Amygdala (tissue), 56 donors: ENCODE measurements at regions not wholly inside any gene's neighbourhood (a gene's known extent, or its start where the extent isn't known, plus 50 kb on each side); places are given as distances from the start of the nearest gene placed in this dataset.

Source experiments
- DNase-seq, 56 donors: peaks; one replicate each; lab custom pipeline; 2025; lab: John Stamatoyannopoulos, UW

DNA sequence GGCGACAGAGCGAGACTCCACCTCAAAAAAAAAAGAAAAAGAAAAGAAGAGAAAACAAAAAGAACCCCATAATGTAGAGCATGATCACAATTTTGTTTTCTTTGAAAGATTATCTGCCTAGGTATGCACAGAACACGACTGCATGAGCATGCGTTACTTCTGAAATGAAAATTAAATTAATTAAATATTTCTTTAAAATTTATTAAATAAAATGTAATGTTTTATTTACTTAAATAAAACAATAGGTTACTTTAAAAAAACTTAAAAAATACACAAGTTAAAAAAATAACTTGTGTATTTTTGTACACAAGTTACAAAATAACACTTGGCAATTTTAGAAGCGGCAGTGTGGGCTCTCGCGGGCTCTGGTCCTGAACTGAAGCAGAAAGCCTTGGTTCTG is 107.8 kb downstream of the TFAP2A start:
- DNase-seq, result no peak

- no peak for DNase-seq
Observed at GRCh38 chr6:10305790-10306415, 109.0 kb downstream of the TFAP2A start.

DNA sequence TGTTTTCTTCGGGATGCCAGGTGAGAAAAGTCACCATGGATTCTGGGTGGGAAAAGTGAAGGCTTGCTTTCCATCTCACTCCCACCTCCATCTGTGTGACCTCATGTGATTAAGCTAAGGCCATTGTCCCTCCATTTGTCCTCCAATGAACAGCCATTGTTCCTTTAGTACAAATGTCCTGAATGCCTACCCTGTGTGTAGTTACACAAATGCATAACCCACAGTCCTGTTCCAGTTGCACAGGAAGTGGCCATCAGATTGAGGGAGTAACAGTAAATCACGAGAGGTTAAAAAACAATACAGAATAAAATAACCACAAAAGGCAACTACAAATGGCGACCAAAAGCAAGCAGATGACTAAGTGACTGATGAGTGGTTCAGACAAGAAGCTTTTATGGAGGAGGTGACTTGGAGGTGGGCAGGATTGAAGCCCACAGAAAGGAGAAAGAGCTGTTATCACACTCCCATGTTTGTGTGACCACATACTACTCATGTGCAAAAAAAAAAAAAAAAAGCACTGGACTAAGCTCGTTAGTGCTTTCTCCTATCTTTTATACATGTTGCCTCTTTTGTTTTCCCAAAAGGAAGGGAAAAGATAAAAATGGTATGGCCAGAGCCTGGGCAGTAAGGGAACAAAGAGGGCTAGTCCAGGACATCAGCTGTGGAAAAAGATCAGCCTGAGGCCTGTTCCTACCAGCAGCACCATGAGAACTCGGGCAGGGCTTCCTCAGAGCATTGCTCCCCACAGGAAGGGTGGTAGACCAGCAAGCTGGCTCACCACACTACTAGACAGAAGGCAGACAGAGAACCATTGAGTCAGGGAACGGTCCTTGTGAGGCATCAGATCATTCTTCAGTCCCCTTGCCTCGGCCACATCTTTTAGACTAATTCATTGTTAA is 111.0 kb downstream of the TFAP2A start:
- DNase-seq, result no peak

- DNase-seq, result no peak
Observed at GRCh38 chr6:10302566-10303235, 112.2 kb downstream of the TFAP2A start.

GRCh38 chr6:10300071-10300470 is 114.8 kb downstream of the TFAP2A start:
- no peak for DNase-seq

GRCh38 chr6:10297832-10298231 is 117.0 kb downstream of the TFAP2A start:
- DNase-seq, result no peak

DNA sequence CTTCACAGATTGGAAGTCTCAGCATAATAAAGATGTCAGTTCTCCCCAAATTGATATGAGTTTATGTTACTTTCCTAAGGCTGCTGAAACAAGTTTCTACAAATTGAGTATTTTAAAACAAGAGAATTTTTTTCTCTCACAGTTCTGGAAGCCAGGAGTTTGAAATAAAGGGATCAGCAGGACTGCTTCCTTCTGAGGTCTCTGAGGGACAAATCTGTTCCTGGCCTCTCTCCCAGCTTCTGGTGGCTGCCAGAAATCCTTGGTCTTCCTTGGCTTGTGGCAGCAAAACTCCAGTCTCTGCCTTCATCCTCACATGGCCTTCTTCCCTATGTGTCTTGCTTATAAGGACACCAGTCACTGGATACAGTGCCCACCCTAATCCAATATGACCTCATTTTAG is 136.1 kb downstream of the TFAP2A start:
- DNase-seq, result peak in 19 of 56 donors; percentile 1 to 50 (median 12)

- no peak for DNase-seq
Observed at GRCh38 chr6:10276660-10277287, 138.1 kb downstream of the TFAP2A start.

- no peak for DNase-seq
Observed at GRCh38 chr6:10276106-10276505, 138.8 kb downstream of the TFAP2A start.

- DNase-seq, result no peak
Observed at GRCh38 chr6:10272591-10272990, 142.3 kb downstream of the TFAP2A start.

DNA sequence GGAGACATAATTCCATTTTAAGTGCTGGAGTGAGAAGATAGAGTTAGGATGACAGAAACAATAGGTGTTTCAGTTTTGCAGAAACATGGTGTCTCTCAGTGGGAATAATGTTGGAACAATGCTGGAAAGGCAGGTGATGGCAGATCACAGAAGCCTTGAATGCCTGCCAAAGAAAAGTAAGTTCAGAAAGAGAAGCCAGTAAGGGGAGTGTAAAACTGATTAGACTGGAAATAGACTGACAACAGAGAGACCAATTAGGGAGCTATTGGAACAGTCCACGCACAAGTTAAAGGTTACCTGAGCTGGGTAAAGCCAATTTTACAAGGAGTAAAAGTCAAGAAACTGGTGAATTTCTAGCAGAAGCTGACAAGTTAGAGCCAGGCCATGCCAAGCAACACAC is 142.9 kb downstream of the TFAP2A start:
- DNase-seq, result no peak

DNA sequence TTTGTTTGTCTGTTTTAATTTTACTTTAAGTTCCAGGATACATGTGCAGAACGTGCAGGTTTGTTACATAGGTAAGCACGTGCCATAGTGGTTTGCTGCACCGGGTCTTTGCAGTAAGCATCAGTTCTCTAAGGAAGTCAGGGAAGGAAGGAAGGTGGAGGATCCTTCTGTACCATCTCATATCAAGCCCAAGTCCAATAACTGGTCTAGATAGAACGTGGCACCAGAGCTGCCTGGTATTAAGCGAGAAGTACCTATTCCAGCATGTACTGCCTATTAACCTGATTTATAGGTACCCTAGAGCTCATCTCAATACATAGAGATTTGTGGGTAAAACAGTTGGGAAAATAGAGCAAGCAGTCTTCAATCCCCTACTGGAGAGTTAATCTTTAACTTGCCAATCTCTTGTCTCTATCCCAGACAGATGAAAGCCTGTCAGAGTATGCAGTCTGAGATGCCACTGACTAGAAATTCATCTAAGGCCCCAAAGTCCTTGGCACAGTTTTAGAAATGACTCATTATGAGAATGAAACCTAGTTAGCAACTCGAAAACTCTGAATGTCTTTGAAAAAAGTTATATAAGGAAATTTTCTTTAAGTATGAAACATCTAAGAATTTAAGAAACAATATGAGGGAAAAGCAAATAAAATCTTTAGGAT is 144.9 kb downstream of the TFAP2A start:
- no peak for DNase-seq

DNA sequence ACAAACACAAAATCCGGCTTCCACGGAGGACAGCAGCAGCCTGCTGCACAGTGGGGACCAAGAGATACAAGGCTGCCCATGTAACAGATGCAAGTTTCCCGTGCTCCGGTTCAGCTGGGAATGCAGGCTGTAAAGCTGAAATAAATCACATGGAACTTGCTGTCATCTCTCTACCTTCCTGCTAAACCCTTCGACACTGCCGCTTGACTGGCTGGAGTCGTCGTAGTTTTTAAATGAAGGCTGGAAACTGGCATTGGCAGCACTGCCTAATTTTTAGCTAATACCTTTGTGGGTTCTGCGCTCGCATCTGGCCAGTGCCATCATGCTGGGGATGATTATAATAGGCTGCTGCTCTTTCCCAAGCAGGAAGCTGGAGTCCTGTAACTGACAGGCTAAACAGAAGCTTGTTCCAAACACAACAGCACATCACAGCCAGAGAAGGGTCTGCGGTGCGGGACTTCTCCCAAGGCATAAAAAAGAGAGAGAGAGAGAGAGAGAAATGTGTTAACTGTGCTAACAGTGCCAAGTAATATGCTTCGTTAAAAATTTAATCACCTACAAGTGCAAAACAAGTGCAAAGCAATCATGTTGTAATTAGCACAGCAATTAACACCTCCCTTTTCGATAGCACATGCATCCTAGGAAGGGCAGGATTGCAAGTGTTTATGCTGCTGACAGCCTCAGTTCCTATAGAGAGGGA is 146.1 kb downstream of the TFAP2A start:
- no peak for DNase-seq

- DNase-seq, result no peak
Observed at GRCh38 chr6:10268111-10268510, 146.8 kb downstream of the TFAP2A start.

DNA sequence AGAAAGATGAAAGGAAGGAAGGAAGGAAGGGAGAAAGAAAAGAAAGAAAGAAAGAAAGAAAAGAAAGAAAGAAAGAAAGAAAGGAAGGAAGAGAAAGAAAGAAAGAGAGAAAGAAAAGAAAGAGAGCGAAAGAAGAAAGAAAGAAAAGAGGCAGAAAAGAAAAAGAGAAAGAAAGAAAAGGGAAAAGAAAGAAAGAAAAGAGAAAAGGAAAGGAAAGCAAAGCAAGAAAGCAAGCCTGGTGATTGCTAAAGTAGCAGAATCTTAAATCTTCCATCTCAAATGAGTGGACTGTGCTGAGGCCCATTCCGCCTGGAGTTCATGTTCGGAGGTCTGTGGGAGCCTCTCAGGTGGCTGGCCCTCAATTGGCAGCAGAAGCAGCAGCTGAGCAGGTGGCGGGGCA is 148.4 kb downstream of the TFAP2A start:
- no peak for DNase-seq

- no peak for DNase-seq
Observed at GRCh38 chr6:10266061-10266460, 148.8 kb downstream of the TFAP2A start.

DNA sequence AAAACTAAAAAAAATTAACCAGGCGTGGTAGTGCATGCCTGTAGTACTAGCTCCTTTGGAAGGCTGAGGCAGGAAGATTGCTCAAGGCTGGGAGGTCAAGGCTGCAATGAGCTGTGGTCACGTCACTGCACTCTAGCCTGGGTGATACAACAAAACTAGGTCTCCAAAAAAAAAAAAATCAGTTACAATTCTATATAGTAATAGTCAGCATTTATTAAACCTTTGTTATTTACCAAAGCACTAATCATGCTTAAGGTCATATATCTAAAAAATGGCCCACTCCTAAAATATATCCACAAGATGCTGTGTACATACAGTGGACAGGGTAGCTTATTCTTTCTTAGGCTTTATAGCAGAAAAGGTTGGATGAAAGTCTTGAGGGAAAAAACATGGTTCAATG is 152.4 kb downstream of the TFAP2A start:
- DNase-seq, result no peak

DNA sequence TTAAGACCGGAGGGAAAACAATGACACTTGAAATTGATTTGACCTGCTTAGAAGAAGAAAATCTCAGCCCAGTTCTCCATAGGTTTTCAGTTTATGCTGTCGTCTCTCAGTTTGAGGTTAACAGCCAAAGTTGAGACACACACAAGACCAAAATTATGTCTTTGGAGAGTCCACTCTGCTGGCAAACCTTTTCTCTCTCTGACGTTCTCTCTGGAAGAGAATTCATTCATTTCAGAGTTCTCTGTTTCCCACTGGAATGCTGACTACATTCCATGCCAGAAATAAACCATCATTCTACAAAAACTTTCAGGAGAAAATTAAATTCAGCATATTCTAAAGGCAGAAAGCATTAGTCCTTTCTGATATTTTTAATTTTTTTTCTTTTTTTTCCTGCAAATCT is 155.2 kb downstream of the TFAP2A start:
- no peak for DNase-seq

DNA sequence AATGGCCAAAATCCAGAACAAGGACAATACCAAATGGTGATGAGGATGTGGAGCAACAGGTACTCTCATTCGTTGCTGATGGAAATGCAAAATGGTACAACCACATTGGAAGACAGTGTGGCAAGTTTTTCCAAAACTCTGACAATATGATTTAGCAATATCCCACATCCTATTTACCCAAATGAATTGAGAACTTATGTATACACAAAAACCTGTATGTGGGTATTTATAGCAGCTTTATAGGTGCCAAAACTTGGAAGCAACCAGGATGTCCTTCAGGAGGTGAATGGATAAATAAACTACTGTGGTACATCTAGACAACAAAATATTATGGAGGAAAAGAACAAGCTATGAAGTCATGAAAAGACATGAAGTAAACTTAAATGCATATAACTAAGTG is 156.5 kb downstream of the TFAP2A start:
- no peak for DNase-seq

GRCh38 chr6:10256113-10256690 is 158.7 kb downstream of the TFAP2A start:
- no peak for DNase-seq
